Thoracic aorta (tissue), 2 donors: ENCODE measurements at regions not wholly inside any gene's neighbourhood (a gene's known extent, or its start where the extent isn't known, plus 50 kb on each side); places are given as distances from the start of the nearest gene placed in this dataset.
A peak's percentile ranks its signal among the peaks of the same experiment; 100 is the strongest.

Source experiments
- ATAC-seq: fragments of 150-250 bp; one replicate; pipeline ENCODE4 v1.8.0; 2017; ENCODE audit warnings: low read depth; ENCODE audit not compliant: insufficient number of reproducible peaks, low FRiP score
- DNase-seq: peaks from one replicate; pipeline ENCODE4 v3.0.0-alpha.2; 2020; ENCODE audit warnings: low spot score
- H3K27ac ChIP-seq, 2 donors: fragments of 200-600 bp; sonication (generic); 1 replicate in 1 of 2; 2 replicates in 1 of 2; pipeline ENCODE4 v1.5.1; 2016; ENCODE audit warnings: mild to moderate bottlenecking in 2 of 2, moderate library complexity in 2 of 2
- H3K27me3 ChIP-seq: fragments of 200-600 bp; sonication (generic); replicated peaks from 2 replicates; pipeline ENCODE4 v1.6.0; 2016; ENCODE audit warnings: mild to moderate bottlenecking; ENCODE audit not compliant: insufficient read depth
- H3K36me3 ChIP-seq: fragments of 200-600 bp; sonication (generic); one replicate; pipeline ENCODE4 v1.5.1; 2016
- H3K4me1 ChIP-seq, 2 donors: fragments of 200-600 bp; sonication (generic); 1 replicate in 1 of 2; 2 replicates in 1 of 2; pipeline versions ENCODE4 v1.5.1 to v1.6.0; 2016; ENCODE audit warnings: low read depth in 2 of 2, mild to moderate bottlenecking in 1 of 2; ENCODE audit not compliant: control insufficient read depth in 1 of 2
- H3K4me3 ChIP-seq: fragments of 200-600 bp; sonication (generic); 2 replicates; pipeline ENCODE4 v1.5.1; 2016; ENCODE audit warnings: mild to moderate bottlenecking
- H3K9me3 ChIP-seq: fragments of 200-600 bp; sonication (generic); 2 replicates; pipeline ENCODE4 v1.5.1; 2016
- TF ChIP-seq, protein P1 (sequence below): fragments of 200-600 bp; sonication (generic); IDR thresholded peaks from one replicate; pipeline ENCODE4 v1.5.1; 2019; ENCODE audit warnings: antibody characterized with exemption

DNA sequence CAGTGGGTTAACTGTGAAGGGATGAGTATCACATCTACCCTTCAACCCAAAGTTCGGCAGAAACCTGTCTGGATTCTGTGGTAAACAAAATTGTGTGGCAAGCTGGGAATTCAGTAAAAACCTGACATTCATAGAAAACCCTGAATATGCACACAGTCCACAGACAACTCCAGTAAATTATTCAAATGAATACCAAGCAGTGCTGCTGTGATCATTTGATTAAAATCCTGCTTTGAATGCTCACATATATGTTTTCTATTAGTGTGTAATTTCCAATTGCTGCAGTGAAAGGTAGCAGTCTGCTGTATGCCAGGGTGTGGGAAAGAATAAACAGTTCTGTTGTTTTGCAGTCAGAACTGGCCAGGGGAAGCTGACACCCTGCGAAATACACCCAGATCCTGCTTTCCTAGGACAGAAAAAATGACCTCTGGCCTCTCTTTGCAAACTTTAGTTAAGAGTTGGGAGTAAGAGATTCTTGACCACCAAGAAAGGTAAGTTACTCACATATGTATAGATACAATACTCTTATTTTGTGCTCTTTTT is 217.8 kb downstream of the FAM76B start:
- TF ChIP-seq, protein P1, sequence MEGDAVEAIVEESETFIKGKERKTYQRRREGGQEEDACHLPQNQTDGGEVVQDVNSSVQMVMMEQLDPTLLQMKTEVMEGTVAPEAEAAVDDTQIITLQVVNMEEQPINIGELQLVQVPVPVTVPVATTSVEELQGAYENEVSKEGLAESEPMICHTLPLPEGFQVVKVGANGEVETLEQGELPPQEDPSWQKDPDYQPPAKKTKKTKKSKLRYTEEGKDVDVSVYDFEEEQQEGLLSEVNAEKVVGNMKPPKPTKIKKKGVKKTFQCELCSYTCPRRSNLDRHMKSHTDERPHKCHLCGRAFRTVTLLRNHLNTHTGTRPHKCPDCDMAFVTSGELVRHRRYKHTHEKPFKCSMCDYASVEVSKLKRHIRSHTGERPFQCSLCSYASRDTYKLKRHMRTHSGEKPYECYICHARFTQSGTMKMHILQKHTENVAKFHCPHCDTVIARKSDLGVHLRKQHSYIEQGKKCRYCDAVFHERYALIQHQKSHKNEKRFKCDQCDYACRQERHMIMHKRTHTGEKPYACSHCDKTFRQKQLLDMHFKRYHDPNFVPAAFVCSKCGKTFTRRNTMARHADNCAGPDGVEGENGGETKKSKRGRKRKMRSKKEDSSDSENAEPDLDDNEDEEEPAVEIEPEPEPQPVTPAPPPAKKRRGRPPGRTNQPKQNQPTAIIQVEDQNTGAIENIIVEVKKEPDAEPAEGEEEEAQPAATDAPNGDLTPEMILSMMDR = no peak
- ATAC-seq (no peak), DNase-seq (no peak)
- no peaks in the 10 kb centered on the region for H3K27me3 ChIP-seq
- H3K4me1 ChIP-seq = peaks cover 33 to 43% of the 10 kb centered on the region in 2 donors
- peaks cover 4% of the 10 kb centered on the region for H3K9me3 ChIP-seq
- H3K36me3 ChIP-seq = no peaks in the 10 kb centered on the region
- H3K27ac ChIP-seq = no peak overlapping the region
- H3K4me3 ChIP-seq = no peak overlapping the region

DNA sequence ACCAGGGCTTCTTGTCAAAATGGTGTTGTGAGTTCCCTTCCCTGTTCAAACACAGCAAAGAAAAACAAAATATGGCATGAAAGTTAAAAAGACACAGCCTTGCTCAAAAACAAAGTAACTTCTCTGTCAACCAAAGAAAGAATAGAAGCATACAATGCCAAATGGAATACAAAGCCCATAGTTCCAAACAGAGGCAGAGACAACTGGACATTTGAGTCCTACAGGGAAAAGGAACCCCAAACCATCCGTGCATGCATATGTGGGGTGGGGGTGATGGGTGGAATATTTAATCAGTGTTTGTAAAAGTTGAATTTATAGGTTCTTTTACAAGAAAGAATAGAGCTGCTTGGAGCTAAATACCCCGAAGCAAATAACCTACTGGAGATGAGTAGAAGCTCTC is 218.7 kb downstream of the FAM76B start:
- H3K9me3 ChIP-seq = peaks cover 4% of the 10 kb centered on the region
- DNase-seq (no peak), ATAC-seq (no peak)
- peaks cover 33 to 43% of the 10 kb centered on the region in 2 donors for H3K4me1 ChIP-seq
- no peaks in the 10 kb centered on the region for H3K36me3 ChIP-seq
- no peak overlapping the region for H3K4me3 ChIP-seq
- no peaks in the 10 kb centered on the region for H3K27me3 ChIP-seq
- TF ChIP-seq, protein P1 = no peak
- H3K27ac ChIP-seq = no peak overlapping the region

DNA sequence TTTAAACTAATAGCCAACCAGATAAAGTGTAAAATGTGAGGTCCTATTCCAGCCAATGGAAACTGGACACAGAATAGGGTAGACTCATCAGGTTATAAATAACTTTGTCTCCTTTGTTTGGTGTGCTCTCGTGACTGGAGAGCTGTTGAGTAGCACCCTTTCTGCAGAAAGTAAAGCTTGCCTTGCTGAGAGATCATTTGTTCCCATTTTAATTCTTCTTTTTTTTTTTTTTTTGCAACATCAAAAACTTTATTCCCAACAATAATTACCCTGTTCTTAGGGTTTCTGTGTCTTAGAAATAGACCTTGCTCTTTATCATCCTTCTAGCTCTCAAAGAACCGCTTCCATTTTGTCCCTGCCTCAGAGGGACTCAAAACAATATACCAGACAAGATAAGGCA is 220.4 kb downstream of the FAM76B start:
- Histone ChIP-seq H3K27me3 (no peaks in the 10 kb centered on the region), H3K9me3 (peaks cover 4% of the 10 kb centered on the region), H3K4me3 (no peak overlapping the region), H3K27ac (no peak overlapping the region), H3K4me1 (peaks cover 21 to 43% of the 10 kb centered on the region in 2 donors), H3K36me3 (no peaks in the 10 kb centered on the region)
- DNase-seq (no peak), ATAC-seq (no peak)
- TF ChIP-seq, protein P1 = no peak

DNA sequence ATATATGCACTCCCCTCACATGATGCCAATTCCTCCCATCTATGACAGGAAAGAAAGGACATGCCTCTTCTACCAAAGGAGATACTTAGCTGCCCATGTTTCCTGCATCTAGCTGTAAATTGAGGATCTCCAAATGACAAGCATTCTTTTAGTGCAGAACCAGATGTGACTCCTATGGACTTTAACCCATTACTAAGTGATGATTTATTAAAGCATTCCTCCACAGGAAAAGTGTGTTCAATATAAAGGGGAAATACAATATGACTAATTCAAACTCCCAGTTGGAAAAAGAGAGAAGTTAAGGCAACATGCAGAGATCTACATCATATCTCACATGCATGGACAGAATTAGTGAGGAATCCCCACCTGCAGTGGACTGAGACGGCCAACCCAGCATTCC is 221.3 kb downstream of the FAM76B start:
- DNase-seq (no peak), ATAC-seq (no peak)
- H3K4me3 ChIP-seq = no peak overlapping the region
- H3K36me3 ChIP-seq = no peaks in the 10 kb centered on the region
- no peaks in the 10 kb centered on the region for H3K27me3 ChIP-seq
- peaks cover 4% of the 10 kb centered on the region for H3K9me3 ChIP-seq
- TF ChIP-seq, protein P1 = no peak
- peak overlapping the region; percentile 35 to 62 for H3K27ac ChIP-seq
- H3K4me1 ChIP-seq = peaks cover 21 to 48% of the 10 kb centered on the region in 2 donors

DNA sequence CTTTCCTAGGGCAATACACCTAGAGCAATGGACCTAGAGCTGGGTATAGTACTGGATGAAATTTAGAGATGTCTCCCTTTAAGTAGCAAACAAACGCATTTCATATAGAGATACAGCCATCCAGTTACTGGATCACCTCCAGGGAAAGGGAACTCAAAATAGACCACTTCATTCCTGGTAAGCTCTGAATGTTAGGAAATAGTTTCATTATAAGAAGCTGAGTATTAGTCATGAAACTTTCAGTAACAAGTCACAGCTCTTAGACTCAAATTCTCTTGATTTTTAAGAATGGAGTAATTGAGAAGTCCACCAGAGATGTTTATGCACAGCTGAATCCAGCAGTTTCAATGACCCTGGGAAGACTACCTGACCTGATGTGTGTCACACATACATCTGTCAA is 221.9 kb downstream of the FAM76B start:
- no peak overlapping the region for H3K4me3 ChIP-seq
- DNase-seq (no peak), ATAC-seq (peak; percentile 86)
- H3K27ac ChIP-seq = peak overlapping the region; percentile 35 to 62
- TF ChIP-seq, protein P1 = no peak
- peaks cover 21 to 48% of the 10 kb centered on the region in 2 donors for H3K4me1 ChIP-seq
- no peaks in the 10 kb centered on the region for H3K27me3 ChIP-seq
- no peaks in the 10 kb centered on the region for H3K36me3 ChIP-seq
- H3K9me3 ChIP-seq = peaks cover 4% of the 10 kb centered on the region
